ENCODE measurements at regions not wholly inside any gene's neighbourhood (a gene's known extent, or its start where the extent isn't known, plus 50 kb on each side); places are given as distances from the start of the nearest gene placed in this dataset.

DNA sequence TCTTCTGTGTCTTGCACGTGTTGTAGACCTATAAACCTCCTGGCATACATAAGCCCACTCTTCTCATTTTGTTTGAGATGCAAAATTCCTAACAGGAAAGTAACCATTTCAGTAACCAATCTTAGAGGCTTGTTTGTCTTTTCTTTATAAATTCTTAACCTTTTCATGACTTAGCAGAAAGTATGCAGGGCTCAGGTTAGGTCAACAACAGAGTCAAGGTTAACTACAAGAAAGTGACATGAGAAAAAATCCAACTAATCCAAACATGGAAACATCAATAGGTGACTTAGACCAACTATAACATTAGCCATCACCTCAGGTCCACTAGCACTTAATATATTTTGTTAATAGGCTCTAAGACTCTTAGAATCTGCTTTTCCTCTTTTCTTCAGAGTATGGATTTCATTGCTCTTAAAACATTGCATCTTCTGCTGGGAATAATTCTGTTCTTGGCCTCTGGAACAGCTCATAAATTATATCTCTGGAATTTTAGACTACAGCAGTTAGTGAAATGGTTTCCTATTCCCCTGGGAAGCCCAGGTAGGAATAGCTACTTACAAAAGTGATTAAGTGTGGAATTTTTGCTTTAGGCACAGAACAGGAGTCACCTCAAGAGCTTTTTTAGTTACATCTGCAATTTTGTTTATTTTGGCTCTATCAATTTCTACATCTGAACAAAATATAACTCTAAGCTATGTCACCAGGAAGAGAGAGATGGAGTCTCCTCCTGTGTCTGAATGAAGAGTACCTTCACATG, 155.3 kb upstream of the ANKRD55 start:
- TF ChIP-seq, protein P1, sequence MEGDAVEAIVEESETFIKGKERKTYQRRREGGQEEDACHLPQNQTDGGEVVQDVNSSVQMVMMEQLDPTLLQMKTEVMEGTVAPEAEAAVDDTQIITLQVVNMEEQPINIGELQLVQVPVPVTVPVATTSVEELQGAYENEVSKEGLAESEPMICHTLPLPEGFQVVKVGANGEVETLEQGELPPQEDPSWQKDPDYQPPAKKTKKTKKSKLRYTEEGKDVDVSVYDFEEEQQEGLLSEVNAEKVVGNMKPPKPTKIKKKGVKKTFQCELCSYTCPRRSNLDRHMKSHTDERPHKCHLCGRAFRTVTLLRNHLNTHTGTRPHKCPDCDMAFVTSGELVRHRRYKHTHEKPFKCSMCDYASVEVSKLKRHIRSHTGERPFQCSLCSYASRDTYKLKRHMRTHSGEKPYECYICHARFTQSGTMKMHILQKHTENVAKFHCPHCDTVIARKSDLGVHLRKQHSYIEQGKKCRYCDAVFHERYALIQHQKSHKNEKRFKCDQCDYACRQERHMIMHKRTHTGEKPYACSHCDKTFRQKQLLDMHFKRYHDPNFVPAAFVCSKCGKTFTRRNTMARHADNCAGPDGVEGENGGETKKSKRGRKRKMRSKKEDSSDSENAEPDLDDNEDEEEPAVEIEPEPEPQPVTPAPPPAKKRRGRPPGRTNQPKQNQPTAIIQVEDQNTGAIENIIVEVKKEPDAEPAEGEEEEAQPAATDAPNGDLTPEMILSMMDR (IDR thresholded peaks at IDR 0.05) = no peak
- no peak for DNase-seq
- no peak for ATAC-seq
- Histone ChIP-seq H3K27ac (no peak overlapping the region), H3K4me3 (no peak overlapping the region), H3K27me3 (no peaks in the 10 kb centered on the region), H3K36me3 (no peaks in the 10 kb centered on the region), H3K9me3 (peaks cover 0 to 19% (median 0%) of the 10 kb centered on the region in 11 donors), H3K4me1 (no peaks in the 10 kb centered on the region)
- intact Hi-C loops (cut with DNase I) = no loop called here
- WGBS, 2 donors = 94 to 100% methylated on average over 1 of the region's 1 CpG

DNA sequence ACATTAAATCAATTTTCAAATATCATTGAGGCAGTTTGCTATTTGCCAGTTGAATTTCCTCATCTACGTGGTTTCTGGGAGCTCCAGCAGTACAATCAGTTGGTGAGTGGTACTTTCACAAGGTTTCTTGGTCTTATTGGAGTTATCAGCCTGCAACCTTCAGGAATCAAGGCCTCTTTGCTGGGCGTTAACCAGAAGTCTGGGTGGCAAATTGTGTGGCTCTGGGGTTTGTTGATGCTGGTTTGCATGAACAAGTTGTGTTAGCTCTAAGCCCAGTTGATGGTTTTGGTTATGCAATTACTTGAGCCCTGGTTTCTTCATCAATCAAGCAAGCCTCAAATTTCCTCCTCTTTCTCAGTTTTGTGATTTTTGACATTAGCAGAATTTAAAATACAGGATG, 152.9 kb upstream of the ANKRD55 start:
- no peaks in the 10 kb centered on the region for H3K4me1 ChIP-seq
- ATAC-seq (no peak), DNase-seq (no peak)
- intact Hi-C loops (cut with DNase I) = no loop called here
- H3K4me3 ChIP-seq = no peak overlapping the region
- no peaks in the 10 kb centered on the region for H3K9me3 ChIP-seq
- H3K27me3 ChIP-seq = no peaks in the 10 kb centered on the region
- no peak overlapping the region for H3K27ac ChIP-seq
- TF ChIP-seq, protein P1 (IDR thresholded peaks at IDR 0.05) = no peak
- 91 to 99% methylated on average over 2 of the region's 2 CpGs for WGBS, 2 donors
- no peaks in the 10 kb centered on the region for H3K36me3 ChIP-seq

DNA sequence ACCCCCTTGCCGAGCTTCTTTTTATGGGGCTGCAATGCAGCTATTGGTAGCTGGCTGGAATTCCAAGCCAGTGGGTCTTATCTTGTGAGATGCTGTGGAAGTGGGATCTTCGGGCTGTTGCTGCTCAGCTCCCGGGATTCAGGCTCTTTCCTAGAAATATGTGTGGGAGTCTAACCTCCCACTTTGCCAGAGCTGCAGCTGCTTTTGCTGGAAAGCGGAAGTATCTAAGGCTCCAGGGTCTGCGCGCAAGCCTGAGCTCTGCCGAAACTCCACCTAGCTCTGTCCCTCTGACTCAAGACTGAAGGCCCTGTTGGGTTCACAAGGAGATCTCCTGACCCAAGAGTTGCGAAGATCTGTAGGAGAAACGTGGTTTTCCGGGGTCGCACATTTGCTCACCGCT, 151.1 kb upstream of the ANKRD55 start:
- H3K4me1 ChIP-seq = no peaks in the 10 kb centered on the region
- WGBS, 2 donors = 69 to 74% methylated on average over 12 of the region's 12 CpGs
- intact Hi-C loops (cut with DNase I) = no loop called here
- no peaks in the 10 kb centered on the region for H3K36me3 ChIP-seq
- TF ChIP-seq, protein P1 (IDR thresholded peaks at IDR 0.05) = no peak
- DNase-seq (no peak), ATAC-seq (peak in 4 of 8 donors; percentile 9 to 48 (median 38))
- H3K27ac ChIP-seq = no peak overlapping the region
- H3K9me3 ChIP-seq = no peaks in the 10 kb centered on the region
- H3K27me3 ChIP-seq = no peaks in the 10 kb centered on the region
- H3K4me3 ChIP-seq = peak overlapping the region in 5 of 10 donors; percentile 6 to 26 (median 8)

DNA sequence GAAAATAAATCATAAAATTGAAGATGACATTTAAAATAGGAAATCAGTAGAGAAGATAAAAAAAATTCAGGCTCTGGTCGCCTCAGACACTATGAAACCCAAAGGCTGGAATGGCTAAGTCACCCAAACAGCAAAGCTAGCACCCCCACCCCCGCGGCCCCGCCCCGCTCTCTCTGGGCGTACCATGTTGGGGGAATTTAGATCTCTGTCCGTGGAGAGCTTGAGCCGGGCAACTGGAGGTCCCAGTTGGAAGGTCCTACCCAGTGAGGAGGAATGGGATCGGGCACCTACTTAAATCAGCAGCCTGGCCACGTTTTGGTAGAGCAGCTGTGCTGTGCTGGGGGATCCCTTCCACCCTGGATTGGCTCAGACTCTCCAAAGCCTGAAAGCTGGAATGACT, 150.6 kb upstream of the ANKRD55 start:
- no peaks in the 10 kb centered on the region for H3K4me1 ChIP-seq
- H3K36me3 ChIP-seq = no peaks in the 10 kb centered on the region
- H3K27me3 ChIP-seq = no peaks in the 10 kb centered on the region
- no peak overlapping the region for H3K27ac ChIP-seq
- intact Hi-C loops (cut with DNase I) = no loop called here
- peak overlapping the region in 5 of 10 donors; percentile 6 to 26 (median 8) for H3K4me3 ChIP-seq
- no peaks in the 10 kb centered on the region for H3K9me3 ChIP-seq
- DNase-seq = no peak
- WGBS, 2 donors = 82 to 86% methylated on average over 10 of the region's 10 CpGs
- TF ChIP-seq, protein P1 (IDR thresholded peaks at IDR 0.05) = no peak
- peak in 3 of 8 donors; percentile 17 to 49 (median 31) for ATAC-seq

Data from heart right ventricle (tissue), 16 donors.